Left lobe of liver (tissue), 2 donors: ENCODE measurements at regions not wholly inside any gene's neighbourhood (a gene's known extent, or its start where the extent isn't known, plus 50 kb on each side); places are given as distances from the start of the nearest gene placed in this dataset.
A peak's percentile ranks its signal among the peaks of the same experiment; 100 is the strongest.
"Not testable (repeated sequence)": the region's sequence is repeated elsewhere in the genome, so short reads cannot be mapped to it uniquely, and the experiment has no call there.

ENCODE experiments used
- ATAC-seq: fragments of 200-7000 bp; cut with Tn5 transposase; one replicate; pipeline ENCODE4 v1.9.1; 2020; ENCODE audit warnings: mild to moderate bottlenecking, moderate library complexity
- DNase-seq: peaks from one replicate; pipeline ENCODE4 v3.0.0-alpha.2; 2020; ENCODE audit warnings: low spot score
- donor health status: DM: no; HTN: no; CAD: no; lungs with moderate emphysema.
- donor health status: DM: no; HTN: yes; CAD: no.

DNA sequence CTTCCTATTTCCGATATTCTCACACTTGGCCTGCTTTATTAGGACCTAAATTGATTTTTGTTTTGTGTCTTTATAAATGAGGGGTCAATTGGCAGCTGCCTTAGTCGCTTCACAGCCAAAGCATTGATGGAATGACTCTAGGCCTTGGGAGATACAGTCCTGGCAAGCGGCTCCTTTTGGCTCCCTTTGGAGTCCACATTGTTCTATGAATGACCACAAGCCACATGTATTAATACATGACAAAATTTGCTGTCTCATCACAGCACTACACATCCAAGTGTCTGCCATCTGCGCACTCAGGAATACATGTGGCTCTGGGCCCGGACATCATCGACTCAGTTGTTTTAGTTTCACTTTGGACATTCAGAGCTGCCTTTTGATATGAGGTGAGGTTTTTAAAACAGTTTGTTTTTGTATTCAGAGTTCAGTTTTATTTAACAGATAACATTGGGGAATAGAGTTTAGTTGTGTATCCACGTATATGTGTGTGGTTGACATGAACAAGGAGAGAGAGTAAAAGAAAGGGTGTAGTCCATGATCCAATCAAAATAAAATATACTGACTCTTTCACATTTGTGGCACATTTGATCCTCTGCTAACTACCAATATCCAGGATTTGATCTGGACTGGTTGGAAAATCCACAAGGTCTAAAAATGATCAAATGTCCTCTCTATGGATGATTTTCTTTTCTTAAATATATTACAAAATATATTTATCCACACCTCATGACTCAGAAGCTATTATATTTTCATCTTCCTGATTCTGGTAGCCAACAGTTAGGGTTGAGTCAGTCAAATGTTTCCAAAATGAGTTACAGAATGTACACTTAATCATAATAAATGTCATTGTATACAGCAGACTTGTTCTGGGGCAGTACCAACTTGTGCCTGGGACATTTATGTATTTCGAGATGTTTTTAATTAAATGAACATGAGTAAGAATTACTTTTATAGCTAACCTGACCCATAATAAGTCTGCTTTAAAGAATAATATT, 114.0 kb upstream of the MTAP start:
- ATAC-seq: no peak
- DNase-seq: no peak

DNA sequence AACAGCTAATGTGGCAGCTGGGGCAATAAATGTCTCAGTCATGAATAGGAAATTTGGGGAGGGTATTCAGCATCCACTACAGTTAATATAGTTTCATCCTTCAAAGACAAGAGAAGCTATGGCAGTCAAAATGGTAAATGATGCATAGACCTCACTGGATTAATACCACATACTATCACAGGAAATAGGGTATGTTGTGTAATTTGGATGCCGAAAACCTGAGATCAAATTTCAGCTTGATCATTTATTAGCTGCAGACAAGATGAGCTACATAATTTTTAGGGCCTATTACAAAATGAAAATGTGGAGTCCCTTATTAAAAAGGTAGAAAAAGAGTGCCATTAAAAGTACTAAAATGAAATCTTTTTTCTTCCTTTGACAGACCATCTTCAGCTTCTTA, 112.6 kb upstream of the MTAP start:
- no peak for DNase-seq
- no peak for ATAC-seq

DNA sequence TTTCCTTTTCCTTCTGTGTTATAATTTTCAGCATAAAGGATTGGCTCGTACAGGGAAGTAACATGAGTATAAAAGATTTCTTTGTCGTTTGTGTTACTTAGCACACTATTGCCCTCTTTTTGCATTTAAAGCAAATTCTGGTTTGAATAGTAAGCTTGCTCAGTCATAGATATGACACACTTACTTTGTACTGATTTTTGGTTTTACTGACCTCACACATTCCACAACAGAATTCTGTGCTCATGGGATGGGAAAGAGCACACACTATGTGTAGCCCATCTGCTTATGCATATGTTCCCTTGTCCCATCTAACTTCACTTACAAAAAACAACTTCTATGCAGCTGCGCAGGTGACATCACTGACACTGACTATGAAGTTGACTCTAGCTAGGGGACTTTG, 111.9 kb upstream of the MTAP start:
- DNase-seq (no peak), ATAC-seq (no peak)

DNA sequence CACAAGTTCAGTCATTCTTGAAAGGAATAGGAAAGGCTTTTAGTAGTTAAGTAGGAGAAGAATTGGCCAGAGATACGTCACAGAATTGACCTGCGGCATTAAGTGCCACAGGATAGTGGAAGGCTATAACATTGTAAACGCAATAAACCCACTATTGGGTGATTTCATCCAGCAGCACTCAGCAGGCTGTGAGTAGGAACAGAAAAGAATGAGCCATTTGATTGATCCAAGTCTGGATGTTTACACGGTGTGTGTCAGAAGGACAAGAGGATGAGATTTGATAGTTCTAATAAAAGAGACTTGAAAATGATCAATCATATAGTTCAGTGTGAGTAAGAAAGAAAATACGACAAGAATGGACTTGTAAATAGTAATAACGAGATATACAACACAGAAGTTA, 110.0 kb upstream of the MTAP start:
- ATAC-seq: no peak

DNA sequence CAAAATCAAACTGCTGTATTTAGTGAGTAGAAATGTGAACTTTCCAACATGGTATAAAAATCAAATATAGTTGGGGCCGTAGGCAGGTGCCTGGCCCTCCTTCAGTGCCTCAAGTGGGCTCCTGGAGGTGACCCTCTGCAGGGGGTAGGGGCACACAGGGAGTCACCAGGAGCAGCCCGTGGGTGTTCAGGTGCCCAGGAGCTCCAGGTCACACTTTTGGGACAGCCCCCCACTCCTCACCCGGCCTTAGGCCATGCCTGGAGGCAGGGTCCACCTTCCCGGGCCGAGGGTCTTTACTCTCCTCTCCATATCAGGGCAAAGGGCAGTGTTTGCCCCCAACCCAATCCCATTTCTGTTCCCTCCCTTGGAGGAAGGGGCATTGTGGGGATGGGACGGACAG, 108.0 kb upstream of the MTAP start:
- no peak for ATAC-seq
- DNase-seq: no peak

More for the DNA sequence above, 110.0 kb upstream of the MTAP start:
- no peak for DNase-seq

DNA sequence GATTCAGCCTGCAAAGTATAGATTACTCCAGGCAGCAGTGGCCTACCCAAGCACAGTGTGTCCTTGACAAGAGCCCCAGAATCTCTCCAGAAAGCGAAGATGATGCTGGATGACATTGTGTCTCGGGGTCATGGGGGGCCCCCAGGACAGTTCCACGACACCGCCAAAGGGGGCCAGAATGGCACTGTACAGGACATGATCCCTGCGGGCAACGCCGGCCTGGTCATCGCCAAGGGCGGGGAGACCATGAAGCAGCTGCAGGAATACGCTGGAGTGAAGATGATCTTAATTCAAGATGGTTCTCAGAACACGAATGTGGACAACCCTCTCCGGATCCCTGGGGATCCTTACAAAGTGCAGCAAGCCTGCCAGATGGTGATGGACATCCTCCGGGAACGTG, 107.0 kb upstream of the MTAP start:
- ATAC-seq: no peak
- no peak for DNase-seq

DNA sequence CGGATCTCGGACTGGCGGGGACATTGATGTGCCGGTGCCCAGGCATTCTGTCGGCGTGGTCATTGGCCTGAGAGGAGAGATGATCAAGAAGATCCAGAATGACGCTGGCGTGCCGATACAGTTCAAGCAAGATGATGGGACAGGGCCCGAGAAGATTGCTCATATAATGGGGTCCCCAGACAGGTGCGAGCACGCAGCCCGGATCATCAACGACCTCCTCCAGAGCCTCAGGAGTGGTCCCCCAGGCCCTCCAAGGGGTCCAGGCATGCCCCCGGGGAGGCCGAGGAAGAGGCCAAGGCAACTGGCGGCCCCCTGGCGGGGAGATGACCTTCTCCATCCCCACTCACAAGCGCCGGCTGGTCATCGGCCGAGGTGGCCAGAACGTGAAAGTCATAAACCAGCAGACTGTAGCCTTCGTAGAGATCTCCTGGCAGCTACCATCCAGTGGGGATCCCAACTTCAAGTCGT, 106.5 kb upstream of the MTAP start:
- ATAC-seq (no peak), DNase-seq (no peak)

DNA sequence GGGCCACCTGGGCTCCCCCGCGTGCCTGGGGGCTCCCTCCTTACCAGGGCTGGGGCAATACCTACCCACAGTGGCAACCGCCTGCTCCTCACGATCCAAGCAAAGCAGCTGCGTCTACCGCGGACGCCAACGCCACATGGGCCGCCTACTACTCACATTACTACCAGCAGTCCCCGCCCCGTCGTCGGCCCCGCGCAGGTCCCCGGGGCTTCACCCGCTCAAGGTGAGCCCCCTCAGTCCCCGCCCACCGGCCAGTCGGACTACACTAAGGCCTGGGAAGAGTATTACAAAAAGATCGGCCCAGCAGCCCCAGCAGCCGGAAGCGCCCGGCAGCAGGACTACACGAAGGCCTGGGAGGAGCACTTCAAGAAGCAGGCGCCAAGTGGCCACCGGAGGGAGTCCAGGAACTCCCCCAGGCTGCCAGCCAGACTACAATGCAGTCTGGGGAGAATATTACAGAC, 106.0 kb upstream of the MTAP start:
- no peak for DNase-seq

GRCh38 chr9:21708260-21708711, 94.2 kb upstream of the MTAP start:
- ATAC-seq (no peak), DNase-seq (no peak)

More for the DNA sequence above, 106.0 kb upstream of the MTAP start:
- no peak for ATAC-seq

DNA sequence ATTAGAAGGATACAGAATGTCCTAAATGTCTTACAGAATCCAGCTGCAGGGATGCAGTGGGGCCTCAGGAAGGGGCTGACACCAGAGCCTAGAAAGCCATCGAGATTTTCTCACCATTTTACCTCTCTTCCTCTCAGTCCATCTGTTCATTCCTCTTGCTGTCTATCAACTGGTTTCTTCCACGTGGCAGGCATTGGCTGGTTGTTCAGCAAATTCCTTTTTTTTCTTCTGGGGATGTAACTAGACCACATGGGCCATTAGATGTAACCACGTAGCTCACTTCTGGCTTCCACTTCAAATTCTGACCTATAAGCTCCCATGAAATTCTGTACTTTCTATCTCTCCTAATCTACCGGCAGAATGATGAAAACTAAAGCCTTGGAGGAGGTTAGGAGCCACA, 93.6 kb upstream of the MTAP start:
- no peak for DNase-seq

GRCh38 chr9:21709464-21710058, 92.9 kb upstream of the MTAP start:
- ATAC-seq (peak; percentile 98), DNase-seq (no peak)

More for the DNA sequence above, 93.6 kb upstream of the MTAP start:
- no peak for ATAC-seq

- ATAC-seq (no peak), DNase-seq (no peak)
Measured at GRCh38 chr9:21710548-21711191, 91.8 kb upstream of the MTAP start.

DNA sequence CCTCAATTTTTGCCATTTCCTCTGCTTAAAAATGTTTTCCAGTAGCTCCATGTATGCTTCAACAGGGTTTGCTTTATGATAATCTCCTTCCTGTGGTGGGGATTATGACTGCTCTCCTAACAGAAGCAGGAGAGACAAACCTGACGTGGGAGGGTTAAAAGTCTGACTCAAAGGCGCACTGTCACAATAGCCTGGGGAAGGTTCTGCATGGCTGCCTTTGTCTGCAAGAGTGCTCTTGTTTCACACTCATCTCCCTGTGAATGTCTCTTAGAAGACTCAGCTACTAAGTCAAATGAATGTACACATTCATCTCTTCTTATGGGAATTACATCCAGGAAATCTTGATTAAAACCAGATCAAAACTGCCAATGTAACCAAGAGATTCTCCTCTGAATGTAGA, 90.9 kb upstream of the MTAP start:
- DNase-seq (no peak), ATAC-seq (no peak)

DNA sequence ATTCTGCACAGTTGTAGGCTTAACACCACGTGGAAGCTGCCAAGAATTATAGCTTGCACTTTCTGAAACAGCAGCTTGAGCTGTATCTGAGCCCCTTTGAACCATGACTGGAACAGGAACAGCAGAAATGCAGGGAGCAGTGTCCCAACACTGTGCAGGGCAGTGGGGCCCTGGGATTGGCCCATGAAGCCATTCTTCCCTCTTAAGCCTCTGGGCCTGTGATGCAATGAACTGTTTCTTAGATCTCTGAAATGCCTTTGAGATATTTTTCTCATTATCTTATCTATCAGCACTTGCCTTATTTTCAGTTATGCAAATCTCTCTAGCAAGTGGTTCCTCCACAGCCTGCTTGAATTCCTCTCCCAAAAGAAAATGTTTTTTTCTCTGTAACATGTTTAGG, 87.0 kb upstream of the MTAP start:
- DNase-seq: no peak
- no peak for ATAC-seq

DNA sequence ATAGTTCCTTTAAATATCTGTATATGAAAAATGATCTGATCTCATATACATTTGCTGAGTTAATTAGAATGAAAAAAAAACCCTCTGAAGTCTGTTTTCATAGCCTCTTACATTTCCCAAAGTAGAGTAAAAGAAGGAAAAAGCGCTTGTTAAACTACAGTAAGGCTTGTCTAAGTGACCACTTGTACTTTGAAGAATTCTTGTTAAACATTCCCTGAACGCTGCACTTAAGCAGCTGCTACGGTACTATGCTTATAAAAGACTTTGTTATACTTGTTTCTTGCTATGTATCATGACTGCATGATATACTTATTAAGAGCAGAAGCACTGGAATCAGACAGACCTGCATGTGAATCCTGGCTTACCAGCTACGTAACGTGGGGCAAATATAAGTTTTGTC, 81.7 kb upstream of the MTAP start:
- no peak for ATAC-seq
- DNase-seq: no peak

DNA sequence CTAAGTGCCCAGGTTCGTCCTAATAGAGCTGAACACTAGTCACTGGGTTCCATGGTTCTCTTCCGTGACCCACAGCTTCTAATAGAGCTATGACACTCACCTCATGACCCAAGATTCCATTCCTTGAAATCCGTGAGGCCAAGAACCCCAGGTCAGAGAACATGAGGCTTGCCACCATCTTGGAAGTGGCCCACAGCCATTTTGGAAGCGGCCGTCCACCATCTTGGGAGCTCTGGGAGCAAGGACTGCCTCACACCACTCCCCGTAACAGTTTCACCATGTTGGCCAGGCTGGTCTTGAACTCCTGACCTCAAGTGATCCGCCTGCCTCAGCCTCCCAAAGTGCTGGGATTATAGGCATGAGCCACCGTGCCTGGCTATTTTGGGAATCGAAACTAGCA, 75.0 kb upstream of the MTAP start:
- ATAC-seq, DNase-seq: not testable (repeated sequence)

DNA sequence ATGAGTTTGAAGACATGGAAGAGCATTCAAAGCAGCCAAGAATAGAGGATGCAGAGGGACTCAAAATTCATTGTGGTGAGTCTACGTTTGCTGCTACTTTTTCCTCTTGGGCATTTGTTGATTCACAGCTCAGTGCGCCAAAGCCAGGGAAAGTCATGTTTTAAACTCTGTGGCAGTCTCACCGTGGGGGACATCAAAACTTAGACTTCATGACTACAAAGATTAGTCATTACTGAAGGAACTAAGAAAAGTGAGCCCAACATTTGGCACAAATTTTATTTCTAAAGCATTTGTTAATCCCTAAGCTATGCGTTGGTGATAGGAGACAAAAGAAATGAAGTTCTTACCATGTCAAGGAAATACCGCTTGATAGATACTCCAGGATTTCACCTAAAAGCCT, 73.7 kb upstream of the MTAP start:
- DNase-seq (no peak), ATAC-seq (no peak)

- no peak for DNase-seq
- ATAC-seq: no peak
Measured at GRCh38 chr9:21729648-21730047, 72.8 kb upstream of the MTAP start.

- no peak for DNase-seq
- no peak for ATAC-seq
Measured at GRCh38 chr9:21730899-21731298, 71.5 kb upstream of the MTAP start.

- DNase-seq: no peak
- ATAC-seq: no peak
Measured at GRCh38 chr9:21741151-21741550, 61.3 kb upstream of the MTAP start.

GRCh38 chr9:21744320-21744719, 58.1 kb upstream of the MTAP start:
- no peak for ATAC-seq

GRCh38 chr9:21744841-21745240, 57.6 kb upstream of the MTAP start:
- DNase-seq (no peak), ATAC-seq (peak; percentile 68)

More at GRCh38 chr9:21744320-21744719, 58.1 kb upstream of the MTAP start:
- DNase-seq: no peak
